ENCODE measurements at regions not wholly inside any gene's neighbourhood (a gene's known extent, or its start where the extent isn't known, plus 50 kb on each side); places are given as distances from the start of the nearest gene placed in this dataset.

GRCh38 chr3:94704467-94704866 lies 641.6 kb downstream of the NSUN3 start:
- no peak for TF ChIP-seq EZH2 (IDR thresholded peaks at IDR 0.05)
- no peak for TF ChIP-seq POLR2AphosphoS5 (IDR thresholded peaks at IDR 0.05; ENCODE audit: borderline replicate concordance, low read depth, low read length)

Data from SK-N-MC (cell line).